ENCODE measurements at regions not wholly inside any gene's neighbourhood (a gene's known extent, or its start where the extent isn't known, plus 50 kb on each side); places are given as distances from the start of the nearest gene placed in this dataset.
A peak's percentile ranks its signal among the peaks of the same experiment; 100 is the strongest.

DNA sequence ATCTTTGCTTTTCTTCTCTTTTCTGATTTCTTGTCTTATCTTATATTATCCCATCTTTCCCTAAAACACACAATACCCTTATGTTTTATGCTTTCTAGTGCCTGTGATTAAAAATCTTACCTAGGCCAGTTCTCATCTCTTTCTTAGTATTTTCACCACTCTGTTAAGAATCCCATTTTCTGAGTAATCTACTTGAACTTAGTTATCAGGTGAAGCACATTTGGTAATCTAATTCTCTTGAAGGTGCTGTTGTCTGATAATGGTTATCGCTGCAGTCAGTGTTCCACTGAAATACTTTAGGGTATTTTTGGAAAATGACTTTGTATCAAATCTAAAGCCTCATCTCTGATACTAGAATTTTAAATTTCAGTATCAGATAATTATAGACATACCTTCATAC is 192.5 kb upstream of the MAN1A1 start:
- ChIA-PET POLR2A (no interaction called here), CTCF (ENCODE audit: low intra/inter-chr PET ratio) (interaction anchor here (0.6 kb wide), 1 partner anchor 989 kb away, joined by 7 read pairs; no protein-coding TSS in a partner anchor)
- H3K27me3 ChIP-seq (ENCODE audit: control insufficient read depth in 2 of 2, insufficient read depth in 2 of 2, low read length in 2 of 2): no peaks in the 10 kb centered on the region
- H4K20me1 ChIP-seq (replicated peaks; ENCODE audit: control insufficient read depth, insufficient read depth, low read length): no peaks in the 10 kb centered on the region
- 0% methylated on average over 1 of the region's 1 CpG for whole genome bisulfite sequencing (ENCODE audit: insufficient coverage, low coverage, missing lambda C conversion rate)
- FAIRE-seq (peak; percentile 54), ATAC-seq (peak; percentile 23), DNase-seq (ENCODE audit: extremely low read depth in 1 of 4, low spot score in 3 of 4) (peak in 3 of 4 experiments; percentile 13 to 82 (median 41))
- H3K4me2 ChIP-seq (ENCODE audit: insufficient read depth, low read length): no peak overlapping the region
- no peaks in the 10 kb centered on the region for H3K36me3 ChIP-seq (ENCODE audit: control insufficient read depth, insufficient read depth, low read length)
- peaks cover 3 to 22% of the 10 kb centered on the region in 2 experiments; a peak in 4 of 5 replicates for H3K4me1 ChIP-seq (replicated peaks in 1 of 2; ENCODE audit: control insufficient read depth in 2 of 2, insufficient read depth in 2 of 2, low read length in 2 of 2)
- no TSS peak for BruUV-seq (replicated peaks)
- H3K9ac ChIP-seq (ENCODE audit: insufficient read depth in 1 of 2, low read depth in 2 of 2, low read length in 2 of 2): no peak overlapping the region
- 0 out of 2 replicates have a peak, but pooled peaks cover 8% of the 10 kb centered on the region for H3K9me3 ChIP-seq (replicated peaks; ENCODE audit: control insufficient read depth, insufficient read depth, low read depth, low read length)
- no peak overlapping the region for H3K27ac ChIP-seq (ENCODE audit: extremely low read depth, low read depth, low read length)
- in situ Hi-C loops (cut with MboI): no loop called here
- intact Hi-C loops (cut with micrococcal nuclease): loop anchor here (2.0 to 5.0 kb wide), 4 partner anchors 60 to 395 kb away; no protein-coding TSS in a partner anchor
- no peak overlapping the region for H2AFZ ChIP-seq (ENCODE audit: low read depth, low read length)
- no peaks in the 10 kb centered on the region for H3K9me1 ChIP-seq (ENCODE audit: control insufficient read depth, insufficient read depth, low read length)
- H3K4me3 ChIP-seq: no peak overlapping the region
- H3K79me2 ChIP-seq (ENCODE audit: control insufficient read depth, insufficient read depth, low read length): no peaks in the 10 kb centered on the region
- peak; percentile 100 for TF ChIP-seq TEAD4 (IDR thresholded peaks at IDR 0.05; ENCODE audit: low read length)
- TF ChIP-seq TEAD4 (CRISPR knock-in tag; IDR thresholded peaks at IDR 0.05; ENCODE audit: borderline replicate concordance): no peak
- TF ChIP-seq C11orf30 (IDR thresholded peaks at IDR 0.05; ENCODE audit: low read depth): 0 out of 2 replicates have a peak, but pooled peaks have one; percentile 3
- peak; percentile 61 for TF ChIP-seq HMGN3 (IDR thresholded peaks at IDR 0.05; ENCODE audit: borderline replicate concordance, extremely low read depth, insufficient read length, low read depth, low read length)
- peak; percentile 95 for TF ChIP-seq KLF16 (IDR thresholded peaks at IDR 0.05)
- TF ChIP-seq GATA2 (CRISPR knock-in tag; IDR thresholded peaks at IDR 0.05): peak; percentile 79
- peak; percentile 29 for TF ChIP-seq RFX1 (IDR thresholded peaks at IDR 0.05)
- TF ChIP-seq TAF9B (IDR thresholded peaks at IDR 0.05; ENCODE audit: partially characterized antibody): peak; percentile 44
- TF ChIP-seq RCOR1 (IDR thresholded peaks at IDR 0.05; ENCODE audit: borderline replicate concordance in 1 of 2, low read depth in 2 of 2, low read length in 2 of 2): peak; percentile 50 to 96; a peak in 3 of 4 replicates
- no peak for TF ChIP-seq GABPB2 (CRISPR knock-in tag; conservative IDR thresholded peaks at IDR 0.05)
- TF ChIP-seq, protein P1, sequence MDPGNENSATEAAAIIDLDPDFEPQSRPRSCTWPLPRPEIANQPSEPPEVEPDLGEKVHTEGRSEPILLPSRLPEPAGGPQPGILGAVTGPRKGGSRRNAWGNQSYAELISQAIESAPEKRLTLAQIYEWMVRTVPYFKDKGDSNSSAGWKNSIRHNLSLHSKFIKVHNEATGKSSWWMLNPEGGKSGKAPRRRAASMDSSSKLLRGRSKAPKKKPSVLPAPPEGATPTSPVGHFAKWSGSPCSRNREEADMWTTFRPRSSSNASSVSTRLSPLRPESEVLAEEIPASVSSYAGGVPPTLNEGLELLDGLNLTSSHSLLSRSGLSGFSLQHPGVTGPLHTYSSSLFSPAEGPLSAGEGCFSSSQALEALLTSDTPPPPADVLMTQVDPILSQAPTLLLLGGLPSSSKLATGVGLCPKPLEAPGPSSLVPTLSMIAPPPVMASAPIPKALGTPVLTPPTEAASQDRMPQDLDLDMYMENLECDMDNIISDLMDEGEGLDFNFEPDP (CRISPR knock-in tag; IDR thresholded peaks at IDR 0.05): no peak
- TF ChIP-seq, protein P2, sequence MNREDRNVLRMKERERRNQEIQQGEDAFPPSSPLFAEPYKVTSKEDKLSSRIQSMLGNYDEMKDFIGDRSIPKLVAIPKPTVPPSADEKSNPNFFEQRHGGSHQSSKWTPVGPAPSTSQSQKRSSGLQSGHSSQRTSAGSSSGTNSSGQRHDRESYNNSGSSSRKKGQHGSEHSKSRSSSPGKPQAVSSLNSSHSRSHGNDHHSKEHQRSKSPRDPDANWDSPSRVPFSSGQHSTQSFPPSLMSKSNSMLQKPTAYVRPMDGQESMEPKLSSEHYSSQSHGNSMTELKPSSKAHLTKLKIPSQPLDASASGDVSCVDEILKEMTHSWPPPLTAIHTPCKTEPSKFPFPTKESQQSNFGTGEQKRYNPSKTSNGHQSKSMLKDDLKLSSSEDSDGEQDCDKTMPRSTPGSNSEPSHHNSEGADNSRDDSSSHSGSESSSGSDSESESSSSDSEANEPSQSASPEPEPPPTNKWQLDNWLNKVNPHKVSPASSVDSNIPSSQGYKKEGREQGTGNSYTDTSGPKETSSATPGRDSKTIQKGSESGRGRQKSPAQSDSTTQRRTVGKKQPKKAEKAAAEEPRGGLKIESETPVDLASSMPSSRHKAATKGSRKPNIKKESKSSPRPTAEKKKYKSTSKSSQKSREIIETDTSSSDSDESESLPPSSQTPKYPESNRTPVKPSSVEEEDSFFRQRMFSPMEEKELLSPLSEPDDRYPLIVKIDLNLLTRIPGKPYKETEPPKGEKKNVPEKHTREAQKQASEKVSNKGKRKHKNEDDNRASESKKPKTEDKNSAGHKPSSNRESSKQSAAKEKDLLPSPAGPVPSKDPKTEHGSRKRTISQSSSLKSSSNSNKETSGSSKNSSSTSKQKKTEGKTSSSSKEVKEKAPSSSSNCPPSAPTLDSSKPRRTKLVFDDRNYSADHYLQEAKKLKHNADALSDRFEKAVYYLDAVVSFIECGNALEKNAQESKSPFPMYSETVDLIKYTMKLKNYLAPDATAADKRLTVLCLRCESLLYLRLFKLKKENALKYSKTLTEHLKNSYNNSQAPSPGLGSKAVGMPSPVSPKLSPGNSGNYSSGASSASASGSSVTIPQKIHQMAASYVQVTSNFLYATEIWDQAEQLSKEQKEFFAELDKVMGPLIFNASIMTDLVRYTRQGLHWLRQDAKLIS (CRISPR knock-in tag; IDR thresholded peaks at IDR 0.05): no peak
- TF ChIP-seq ZNF644 (tag; IDR thresholded peaks at IDR 0.05; ENCODE audit: low read depth): peak; percentile 80; the same call in 1 of the 2 replicates
- TF ChIP-seq, protein P3, sequence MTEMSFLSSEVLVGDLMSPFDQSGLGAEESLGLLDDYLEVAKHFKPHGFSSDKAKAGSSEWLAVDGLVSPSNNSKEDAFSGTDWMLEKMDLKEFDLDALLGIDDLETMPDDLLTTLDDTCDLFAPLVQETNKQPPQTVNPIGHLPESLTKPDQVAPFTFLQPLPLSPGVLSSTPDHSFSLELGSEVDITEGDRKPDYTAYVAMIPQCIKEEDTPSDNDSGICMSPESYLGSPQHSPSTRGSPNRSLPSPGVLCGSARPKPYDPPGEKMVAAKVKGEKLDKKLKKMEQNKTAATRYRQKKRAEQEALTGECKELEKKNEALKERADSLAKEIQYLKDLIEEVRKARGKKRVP (CRISPR knock-in tag; IDR thresholded peaks at IDR 0.05): peak; percentile 31; the same call in 1 of the 2 replicates
- peak; percentile 97 for TF ChIP-seq SOX6 (IDR thresholded peaks at IDR 0.05)
- no peak for TF ChIP-seq HIVEP1 (CRISPR knock-in tag; IDR thresholded peaks at IDR 0.05)
